ENCODE measurements at regions not wholly inside any gene's neighbourhood (a gene's known extent, or its start where the extent isn't known, plus 50 kb on each side); places are given as distances from the start of the nearest gene placed in this dataset.

GRCh38 chr17:63099425-63099824 lies 133.4 kb downstream of the TANC2 start:
- H3K4me3 ChIP-seq (ENCODE audit: low read depth, low read length), result no peak overlapping the region
- no peak for DNase-seq (ENCODE audit: low read depth)
- in situ Hi-C loops (cut with HindIII; ENCODE audit: low sequenced_read_pairs), result no loop called here
- TF ChIP-seq CTCF (IDR thresholded peaks at IDR 0.05; ENCODE audit: low read depth, low read length, missing control alignments), result no peak

GRCh38 chr17:63102034-63102433 lies 136.0 kb downstream of the TANC2 start:
- no peak for TF ChIP-seq CTCF (IDR thresholded peaks at IDR 0.05; ENCODE audit: low read depth, low read length, missing control alignments)
- DNase-seq (ENCODE audit: low read depth), result no peak
- in situ Hi-C loops (cut with HindIII; ENCODE audit: low sequenced_read_pairs), result no loop called here
- H3K4me3 ChIP-seq (ENCODE audit: low read depth, low read length), result no peak overlapping the region

- in situ Hi-C loops (cut with HindIII; ENCODE audit: low sequenced_read_pairs), result no loop called here
- DNase-seq (ENCODE audit: low read depth), result no peak
- no peak overlapping the region for H3K4me3 ChIP-seq (ENCODE audit: low read depth, low read length)
- TF ChIP-seq CTCF (IDR thresholded peaks at IDR 0.05; ENCODE audit: low read depth, low read length, missing control alignments), result no peak
Measured at GRCh38 chr17:63106050-63106449, 140.0 kb downstream of the TANC2 start.

- in situ Hi-C loops (cut with HindIII; ENCODE audit: low sequenced_read_pairs), result no loop called here
- DNase-seq (ENCODE audit: low read depth), result no peak
- TF ChIP-seq CTCF (IDR thresholded peaks at IDR 0.05; ENCODE audit: low read depth, low read length, missing control alignments), result no peak
- no peak overlapping the region for H3K4me3 ChIP-seq (ENCODE audit: low read depth, low read length)
Measured at GRCh38 chr17:63109661-63110060, 143.6 kb downstream of the TANC2 start.

GRCh38 chr17:63113167-63113566 lies 147.1 kb downstream of the TANC2 start:
- no peak for TF ChIP-seq CTCF (IDR thresholded peaks at IDR 0.05; ENCODE audit: low read depth, low read length, missing control alignments)
- no peak for DNase-seq (ENCODE audit: low read depth)
- no peak overlapping the region for H3K4me3 ChIP-seq (ENCODE audit: low read depth, low read length)
- in situ Hi-C loops (cut with HindIII; ENCODE audit: low sequenced_read_pairs), result no loop called here

GRCh38 chr17:63116228-63116627 lies 150.2 kb downstream of the TANC2 start:
- no peak overlapping the region for H3K4me3 ChIP-seq (ENCODE audit: low read depth, low read length)
- peak; percentile 27 for TF ChIP-seq CTCF (IDR thresholded peaks at IDR 0.05; ENCODE audit: low read depth, low read length, missing control alignments)
- in situ Hi-C loops (cut with HindIII; ENCODE audit: low sequenced_read_pairs), result no loop called here
- no peak for DNase-seq (ENCODE audit: low read depth)
